Epithelial cell of esophagus (primary cell): ENCODE measurements at regions not wholly inside any gene's neighbourhood (a gene's known extent, or its start where the extent isn't known, plus 50 kb on each side); places are given as distances from the start of the nearest gene placed in this dataset.

ENCODE experiments used
- DNase-seq: peaks from one replicate; pipeline ENCODE4 v3.0.0; 2010; ENCODE audit warnings: low read depth
- H3K4me3 ChIP-seq: 2 replicates; pipeline ENCODE4 v1.5.1; 2011; ENCODE audit warnings: mild to moderate bottlenecking, low read length, control low read depth
- TF ChIP-seq, protein P1 (sequence below): IDR thresholded peaks from 2 replicates; pipeline ENCODE4 v1.5.1; 2011; ENCODE audit warnings: low read depth, mild to moderate bottlenecking, low read length, control low read depth, inconsistent platforms; ENCODE audit not compliant: insufficient read depth; ENCODE audit errors: missing control alignments

- no peak overlapping the region for H3K4me3 ChIP-seq
- no peak for DNase-seq
- TF ChIP-seq, protein P1, sequence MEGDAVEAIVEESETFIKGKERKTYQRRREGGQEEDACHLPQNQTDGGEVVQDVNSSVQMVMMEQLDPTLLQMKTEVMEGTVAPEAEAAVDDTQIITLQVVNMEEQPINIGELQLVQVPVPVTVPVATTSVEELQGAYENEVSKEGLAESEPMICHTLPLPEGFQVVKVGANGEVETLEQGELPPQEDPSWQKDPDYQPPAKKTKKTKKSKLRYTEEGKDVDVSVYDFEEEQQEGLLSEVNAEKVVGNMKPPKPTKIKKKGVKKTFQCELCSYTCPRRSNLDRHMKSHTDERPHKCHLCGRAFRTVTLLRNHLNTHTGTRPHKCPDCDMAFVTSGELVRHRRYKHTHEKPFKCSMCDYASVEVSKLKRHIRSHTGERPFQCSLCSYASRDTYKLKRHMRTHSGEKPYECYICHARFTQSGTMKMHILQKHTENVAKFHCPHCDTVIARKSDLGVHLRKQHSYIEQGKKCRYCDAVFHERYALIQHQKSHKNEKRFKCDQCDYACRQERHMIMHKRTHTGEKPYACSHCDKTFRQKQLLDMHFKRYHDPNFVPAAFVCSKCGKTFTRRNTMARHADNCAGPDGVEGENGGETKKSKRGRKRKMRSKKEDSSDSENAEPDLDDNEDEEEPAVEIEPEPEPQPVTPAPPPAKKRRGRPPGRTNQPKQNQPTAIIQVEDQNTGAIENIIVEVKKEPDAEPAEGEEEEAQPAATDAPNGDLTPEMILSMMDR: no peak
Observed at GRCh38 chr16:64090327-64090726, 1031.5 kb downstream of the CDH11 start.

- DNase-seq: peak; percentile 28
- TF ChIP-seq, protein P1: peak; percentile 59
- H3K4me3 ChIP-seq: no peak overlapping the region
Observed at GRCh38 chr16:64089697-64090096, 1032.2 kb downstream of the CDH11 start.

DNA sequence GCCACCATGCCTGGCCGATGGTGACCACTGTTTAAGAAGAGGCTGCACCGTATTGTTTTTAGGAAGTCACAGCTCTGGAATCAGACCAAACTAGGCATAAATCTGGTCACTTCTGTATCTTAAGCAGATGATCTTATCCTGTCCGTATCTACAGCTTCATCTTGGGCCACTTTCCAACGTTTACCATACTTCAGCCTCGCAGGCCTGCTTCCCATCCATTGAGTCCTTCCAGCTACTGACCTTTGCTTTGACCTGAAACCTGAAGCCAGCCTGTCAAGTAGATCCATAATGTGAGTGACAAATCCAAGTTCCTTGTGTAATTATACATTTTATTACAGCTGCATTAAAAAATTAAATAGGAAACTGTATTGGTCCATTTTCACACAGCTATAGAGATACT is 1033.0 kb downstream of the CDH11 start:
- TF ChIP-seq, protein P1: no peak
- no peak overlapping the region for H3K4me3 ChIP-seq
- DNase-seq: no peak

DNA sequence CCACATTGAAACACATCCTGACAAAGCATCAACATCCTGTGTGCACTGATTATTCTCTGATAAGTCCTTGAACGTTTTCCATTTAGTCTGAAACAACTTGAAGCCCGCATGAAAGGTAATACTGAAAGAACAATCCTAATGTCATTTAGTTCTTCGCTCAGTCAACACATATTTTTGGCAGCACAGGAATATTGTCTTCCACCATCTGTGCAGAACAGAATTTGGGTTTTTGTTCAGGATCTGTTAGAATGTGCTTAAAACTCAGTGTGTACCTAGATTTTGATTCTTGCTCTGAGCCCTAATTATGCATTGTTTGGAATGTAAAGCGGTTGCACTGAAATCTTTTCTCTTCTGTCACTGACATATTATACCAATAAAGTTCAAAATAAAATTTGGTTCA is 1036.6 kb downstream of the CDH11 start:
- TF ChIP-seq, protein P1: no peak
- no peak for DNase-seq
- no peak overlapping the region for H3K4me3 ChIP-seq

GRCh38 chr16:64084706-64085105 is 1037.2 kb downstream of the CDH11 start:
- DNase-seq: no peak
- H3K4me3 ChIP-seq: no peak overlapping the region
- TF ChIP-seq, protein P1: no peak

- no peak for DNase-seq
- TF ChIP-seq, protein P1: no peak
Observed at GRCh38 chr16:64083428-64084129, 1038.3 kb downstream of the CDH11 start.

GRCh38 chr16:64077242-64077641 is 1044.6 kb downstream of the CDH11 start:
- DNase-seq: no peak
- TF ChIP-seq, protein P1: no peak
- H3K4me3 ChIP-seq: no peak overlapping the region

More at GRCh38 chr16:64083428-64084129, 1038.3 kb downstream of the CDH11 start:
- no peak overlapping the region for H3K4me3 ChIP-seq
